A549 (cell line): ENCODE measurements at regions not wholly inside any gene's neighbourhood (a gene's known extent, or its start where the extent isn't known, plus 50 kb on each side); places are given as distances from the start of the nearest gene placed in this dataset.

Experiments used
- ATAC-seq, 2 experiments: fragments of 200-7000 bp in 1 of 2; fragments of >200 bp in 1 of 2; cut with Nextera tagmentation in 1 of 2; cut with Tn5 transposase in 1 of 2; 3 replicates each; pipeline versions ENCODE4 v1.8.0 to v1.9.1; 2018 to 2020; ENCODE audit warnings: mild to moderate bottlenecking in 1 of 2, moderate library complexity in 1 of 2
- CTCF ChIA-PET: fragments of 300-600 bp; sonication (Branson Sonifier 250); formaldehyde crosslinking; extraction: SDS; loops from one replicate; lab custom pipeline; 2021; ENCODE audit warnings: antibody characterized with exemption, inconsistent platforms; lab: Yijun Ruan, JAX
- POLR2A ChIA-PET: fragments of 350-600 bp; formaldehyde crosslinking; extraction: SDS; loops from one replicate; lab custom pipeline; 2021; ENCODE audit warnings: antibody characterized with exemption, inconsistent platforms; lab: Yijun Ruan, JAX
- DNase-seq, 2 experiments: peaks; one replicate each; pipeline versions ENCODE4 v3.0.0 to v3.0.0-alpha.2; 2011 to 2016; ENCODE audit warnings: low read depth in 1 of 2, low spot score in 1 of 2
- FAIRE-seq: peaks from 2 replicates; lab custom pipeline; 2011; peaks lifted over from hg19 to GRCh38; lab: Jason Lieb, UNC
- H3K27ac ChIP-seq, 2 experiments: fragments of >200 bp; sonication (Bioruptor Twin); formaldehyde crosslinking; 3 replicates each; pipeline ENCODE4 v1.5.1; 2016 to 2017
- H3K4me1 ChIP-seq: fragments of >200 bp; sonication (Bioruptor Twin); formaldehyde crosslinking; 3 replicates; pipeline ENCODE4 v1.6.1; 2016
- H3K4me2 ChIP-seq: fragments of >200 bp; sonication (Bioruptor Twin); formaldehyde crosslinking; 3 replicates; pipeline ENCODE4 v1.6.1; 2016
- H3K4me3 ChIP-seq: fragments of >200 bp; sonication (Bioruptor Twin); formaldehyde crosslinking; 3 replicates; pipeline ENCODE4 v1.5.1; 2016
- H3K9me3 ChIP-seq: fragments of >200 bp; sonication (Bioruptor Twin); formaldehyde crosslinking; 3 replicates; pipeline ENCODE4 v1.6.1; 2016
- BCL3 ChIP-seq: fragments of >200 bp; sonication (Bioruptor Twin); formaldehyde crosslinking; IDR thresholded peaks from 3 replicates; pipeline ENCODE4 v1.6.1; 2016
- CBX8 ChIP-seq: fragments of 200-600 bp; sonication (generic); IDR thresholded peaks from 2 replicates; pipeline ENCODE4 v1.6.1; 2016
- CEBPB ChIP-seq, 2 experiments: fragments of >200 bp in 1 of 2; sonication (Bioruptor Twin) in 1 of 2; formaldehyde crosslinking in 1 of 2; IDR thresholded peaks; 2 replicates each; pipeline ENCODE4 v1.6.1; 2012 to 2016
- CHD2 ChIP-seq: fragments of 150-350 bp; IDR thresholded peaks from 2 replicates; pipeline ENCODE4 v1.6.1; 2014; ENCODE audit warnings: low read length; ENCODE audit not compliant: partially characterized antibody
- ESRRA ChIP-seq: fragments of 150-350 bp; IDR thresholded peaks from 2 replicates; pipeline ENCODE4 v1.6.1; 2014; ENCODE audit warnings: mild to moderate bottlenecking, low read length, borderline replicate concordance
- GATA3 ChIP-seq: IDR thresholded peaks from 2 replicates; pipeline ENCODE4 v1.6.1; 2012; ENCODE audit warnings: borderline replicate concordance
- HEYL ChIP-seq: fragments of 250-450 bp; sonication (Bioruptor Pico); IDR thresholded peaks from 2 replicates; pipeline ENCODE4 v1.8.0; 2021; ENCODE audit warnings: mild to moderate bottlenecking, moderate library complexity
- HMGXB4 ChIP-seq: fragments of 250-450 bp; sonication (Bioruptor Pico); IDR thresholded peaks from 2 replicates; pipeline ENCODE4 v1.5.0; 2021; ENCODE audit warnings: mild to moderate bottlenecking, moderate library complexity, borderline replicate concordance
- HOXA7 ChIP-seq: fragments of 250-450 bp; sonication (Bioruptor Pico); IDR thresholded peaks from 2 replicates; pipeline ENCODE4 v1.5.0; 2020; ENCODE audit warnings: mild to moderate bottlenecking, moderate library complexity
- HOXB13 ChIP-seq: fragments of 250-450 bp; sonication (Bioruptor Pico); IDR thresholded peaks from 2 replicates; pipeline ENCODE4 v1.5.0; 2020; ENCODE audit warnings: low read depth, mild to moderate bottlenecking, moderate library complexity
- KDM1A ChIP-seq: fragments of 200-600 bp; sonication (generic); IDR thresholded peaks from 2 replicates; pipeline ENCODE4 v1.6.1; 2016; ENCODE audit warnings: low read depth, mild to moderate bottlenecking
- MAFK ChIP-seq: fragments of 450-650 bp; IDR thresholded peaks from 2 replicates; pipeline ENCODE4 v1.6.1; 2014; ENCODE audit not compliant: partially characterized antibody
- NFE2L2 ChIP-seq: fragments of 150-350 bp; conservative IDR thresholded peaks from 2 replicates; pipeline ENCODE4 v1.6.1; 2014; ENCODE audit warnings: low read length
- NR3C1 ChIP-seq: fragments of >200 bp; sonication (Bioruptor Twin); formaldehyde crosslinking; IDR thresholded peaks from 3 replicates; pipeline ENCODE4 v1.6.1; 2017
- PHF8 ChIP-seq: fragments of 200-600 bp; sonication (generic); IDR thresholded peaks from 2 replicates; pipeline ENCODE4 v1.6.1; 2016; ENCODE audit warnings: low read depth, mild to moderate bottlenecking, antibody characterized with exemption, moderate library complexity, borderline replicate concordance
- RAD21 ChIP-seq, 2 experiments: fragments of >200 bp in 1 of 2; sonication (Bioruptor Twin) in 1 of 2; formaldehyde crosslinking in 1 of 2; IDR thresholded peaks in 1 of 2; conservative IDR thresholded peaks in 1 of 2; 2 replicates in 1 of 2; 3 replicates in 1 of 2; pipeline ENCODE4 v1.6.1; 2012 to 2018; ENCODE audit warnings: inconsistent platforms in 1 of 2
- RCOR1 ChIP-seq: fragments of 150-350 bp; IDR thresholded peaks from 2 replicates; pipeline ENCODE4 v1.6.1; 2014; ENCODE audit warnings: antibody characterized with exemption, low read length, low read depth
- RFX5 ChIP-seq: fragments of 450-650 bp; IDR thresholded peaks from 2 replicates; pipeline ENCODE4 v1.7.1; 2014; ENCODE audit warnings: antibody characterized with exemption, mild to moderate bottlenecking, moderate library complexity
- SMC3 ChIP-seq: fragments of >200 bp; sonication (Bioruptor Twin); formaldehyde crosslinking; IDR thresholded peaks from 3 replicates; pipeline ENCODE4 v1.6.1; 2018; ENCODE audit warnings: inconsistent platforms
- TP53 ChIP-seq: fragments of 250-450 bp; sonication (Bioruptor Pico); IDR thresholded peaks from 2 replicates; pipeline ENCODE4 v1.5.0; 2021; ENCODE audit warnings: mild to moderate bottlenecking, moderate library complexity
- ZC3H11A ChIP-seq: fragments of 450-650 bp; IDR thresholded peaks from 2 replicates; pipeline ENCODE4 v1.6.1; 2014; ENCODE audit warnings: antibody characterized with exemption, mild to moderate bottlenecking
- ZFP36 ChIP-seq: fragments of 450-650 bp; IDR thresholded peaks from 2 replicates; pipeline ENCODE4 v1.6.1; 2014; ENCODE audit warnings: borderline replicate concordance; ENCODE audit not compliant: partially characterized antibody
- ZNF302 ChIP-seq: fragments of 250-450 bp; sonication (Bioruptor Pico); IDR thresholded peaks from 2 replicates; pipeline ENCODE4 v1.9.0; 2021; ENCODE audit warnings: inconsistent platforms, mild to moderate bottlenecking, moderate library complexity
- ZSCAN20 ChIP-seq: fragments of 250-450 bp; sonication (Bioruptor Pico); IDR thresholded peaks from 2 replicates; pipeline ENCODE4 v1.8.0; 2022; ENCODE audit warnings: mild to moderate bottlenecking, moderate library complexity
- WGBS: methylation state at CpG from one replicate; pipeline ENCODE4 v1.1.6; 2017; ENCODE audit errors: missing lambda C conversion rate; 5-methylcytosine and 5-hydroxymethylcytosine counted together
- TF ChIP-seq, protein P1 (sequence below): fragments of 450-650 bp; IDR thresholded peaks from 2 replicates; pipeline ENCODE4 v1.6.1; 2014; ENCODE audit warnings: antibody characterized with exemption
- TF ChIP-seq, protein P2 (sequence below): fragments of 150-350 bp; IDR thresholded peaks from 2 replicates; pipeline ENCODE4 v1.6.1; 2014; ENCODE audit warnings: low read depth, mild to moderate bottlenecking, low read length
- TF ChIP-seq, protein P3 (sequence below): fragments of >200 bp; sonication (Bioruptor Twin); formaldehyde crosslinking; IDR thresholded peaks from 2 replicates; pipeline ENCODE4 v1.6.1; 2016

DNA sequence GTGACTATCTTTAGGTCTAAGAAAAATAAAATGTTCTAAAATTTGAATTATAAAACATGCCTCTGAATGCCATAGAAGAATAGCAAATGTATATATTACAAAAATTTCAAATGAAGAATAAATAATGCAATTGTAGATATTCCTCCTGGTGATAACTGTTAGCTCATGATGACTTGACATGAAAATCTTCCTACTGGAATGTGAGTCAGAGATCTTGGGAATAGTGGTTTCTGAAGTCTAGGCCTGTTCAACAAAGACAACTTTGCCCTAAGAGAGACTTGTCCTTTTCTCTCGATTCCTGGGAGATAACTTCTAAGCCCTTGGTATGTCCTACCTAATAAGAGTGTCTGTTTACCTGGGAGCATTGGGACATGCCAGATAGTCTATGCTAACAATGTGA, 746.3 kb upstream of the RIOK2 start:
- no peak for ATAC-seq
- Histone ChIP-seq H3K4me3 (no peak overlapping the region), H3K4me1 (no peaks in the 10 kb centered on the region), H3K27ac (no peak overlapping the region), H3K9me3 (no peaks in the 10 kb centered on the region), H3K4me2 (no peak overlapping the region)
- no peak for TF ChIP-seq KDM1A
- TF ChIP-seq SMC3, result no peak
- no peak for FAIRE-seq
- CTCF ChIA-PET, result no interaction called here
- DNase-seq, result no peak
- POLR2A ChIA-PET, result no interaction called here
- 24% methylated on average over 1 of the region's 1 CpG for WGBS

- no peak for ATAC-seq
- POLR2A ChIA-PET, result no interaction called here
- Histone ChIP-seq H3K4me3 (no peak overlapping the region), H3K9me3 (no peaks in the 10 kb centered on the region), H3K27ac (no peak overlapping the region), H3K4me2 (no peak overlapping the region), H3K4me1 (no peaks in the 10 kb centered on the region)
- CTCF ChIA-PET, result no interaction called here
- DNase-seq, result no peak
- FAIRE-seq, result no peak
- TF ChIP-seq, protein P1, sequence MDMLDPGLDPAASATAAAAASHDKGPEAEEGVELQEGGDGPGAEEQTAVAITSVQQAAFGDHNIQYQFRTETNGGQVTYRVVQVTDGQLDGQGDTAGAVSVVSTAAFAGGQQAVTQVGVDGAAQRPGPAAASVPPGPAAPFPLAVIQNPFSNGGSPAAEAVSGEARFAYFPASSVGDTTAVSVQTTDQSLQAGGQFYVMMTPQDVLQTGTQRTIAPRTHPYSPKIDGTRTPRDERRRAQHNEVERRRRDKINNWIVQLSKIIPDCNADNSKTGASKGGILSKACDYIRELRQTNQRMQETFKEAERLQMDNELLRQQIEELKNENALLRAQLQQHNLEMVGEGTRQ, result no peak
- TF ChIP-seq ZFP36 (no peak), ESRRA (no peak), RAD21 (conservative IDR thresholded peaks at IDR 0.05 in 1 of 2, IDR thresholded peaks at IDR 0.05 in 1 of 2) (no peak), CHD2 (no peak), CBX8 (no peak), GATA3 (no peak), HOXA7 (CRISPR knock-in tag) (no peak), RCOR1 (no peak), PHF8 (no peak)
- TF ChIP-seq, protein P2, sequence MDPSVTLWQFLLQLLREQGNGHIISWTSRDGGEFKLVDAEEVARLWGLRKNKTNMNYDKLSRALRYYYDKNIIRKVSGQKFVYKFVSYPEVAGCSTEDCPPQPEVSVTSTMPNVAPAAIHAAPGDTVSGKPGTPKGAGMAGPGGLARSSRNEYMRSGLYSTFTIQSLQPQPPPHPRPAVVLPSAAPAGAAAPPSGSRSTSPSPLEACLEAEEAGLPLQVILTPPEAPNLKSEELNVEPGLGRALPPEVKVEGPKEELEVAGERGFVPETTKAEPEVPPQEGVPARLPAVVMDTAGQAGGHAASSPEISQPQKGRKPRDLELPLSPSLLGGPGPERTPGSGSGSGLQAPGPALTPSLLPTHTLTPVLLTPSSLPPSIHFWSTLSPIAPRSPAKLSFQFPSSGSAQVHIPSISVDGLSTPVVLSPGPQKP, result no peak
- TF ChIP-seq, protein P3, sequence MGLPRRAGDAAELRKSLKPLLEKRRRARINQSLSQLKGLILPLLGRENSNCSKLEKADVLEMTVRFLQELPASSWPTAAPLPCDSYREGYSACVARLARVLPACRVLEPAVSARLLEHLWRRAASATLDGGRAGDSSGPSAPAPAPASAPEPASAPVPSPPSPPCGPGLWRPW, result no peak
These were observed 748.8 kb upstream of the RIOK2 start for GRCh38 chr5:97931829-97932228.

DNA sequence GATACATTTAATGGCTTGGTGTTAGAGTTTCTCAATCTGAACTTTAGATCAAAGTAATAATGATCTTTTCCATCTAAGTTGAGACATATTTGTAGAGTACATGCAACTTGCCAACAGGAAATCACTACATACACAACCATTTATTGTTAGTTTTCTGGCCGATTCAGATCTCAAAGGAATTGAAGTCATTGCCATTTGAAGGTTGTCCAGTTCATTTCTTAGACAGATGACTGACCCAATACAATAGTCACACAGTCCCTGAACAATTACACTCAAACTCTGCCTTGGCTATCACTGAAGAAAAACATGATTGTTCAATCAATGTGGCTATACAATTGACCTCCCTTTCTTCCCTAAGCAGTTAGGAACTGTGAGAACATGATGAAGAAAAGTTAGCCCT, 753.2 kb upstream of the RIOK2 start:
- TF ChIP-seq CEBPB (IDR thresholded peaks at IDR 0.05) (no peak), NR3C1 (no peak), ZNF302 (CRISPR knock-in tag) (no peak), NFE2L2 (no peak), HEYL (CRISPR knock-in tag) (no peak), HOXB13 (CRISPR knock-in tag) (no peak), MAFK (no peak)

GRCh38 chr5:97937846-97938245, 754.8 kb upstream of the RIOK2 start:
- Histone ChIP-seq H3K4me3 (no peak overlapping the region), H3K9me3 (peaks cover 3% of the 10 kb centered on the region; the same call in 1 of the 3 replicates), H3K4me2 (no peak overlapping the region), H3K27ac (no peak overlapping the region), H3K4me1 (no peaks in the 10 kb centered on the region)
- ChIA-PET POLR2A (no interaction called here), CTCF (no interaction called here)
- WGBS, result 3% methylated on average over 2 of the region's 2 CpGs
- no peak for FAIRE-seq
- DNase-seq, result no peak
- no peak for ATAC-seq
- TF ChIP-seq, protein P2, result no peak
- no peak for TF ChIP-seq ZSCAN20 (CRISPR knock-in tag)
- TF ChIP-seq, protein P3, result no peak
- no peak for TF ChIP-seq HMGXB4 (CRISPR knock-in tag)
- TF ChIP-seq TP53 (CRISPR knock-in tag), result no peak
- no peak for TF ChIP-seq HOXA7 (CRISPR knock-in tag)
- TF ChIP-seq BCL3, result no peak
- TF ChIP-seq ZC3H11A, result no peak
- TF ChIP-seq RFX5, result no peak

More for the DNA sequence above, 753.2 kb upstream of the RIOK2 start:
- Histone ChIP-seq H3K4me3 (no peak overlapping the region), H3K27ac (no peak overlapping the region), H3K4me1 (no peaks in the 10 kb centered on the region), H3K4me2 (no peak overlapping the region), H3K9me3 (no peaks in the 10 kb centered on the region)
- ChIA-PET CTCF (no interaction called here), POLR2A (no interaction called here)
- 0% methylated on average over 1 of the region's 1 CpG for WGBS
- FAIRE-seq, result no peak
- no peak for ATAC-seq
- DNase-seq, result no peak
